ENCODE measurements at regions not wholly inside any gene's neighbourhood (a gene's known extent, or its start where the extent isn't known, plus 50 kb on each side); places are given as distances from the start of the nearest gene placed in this dataset.

- no peaks in the 10 kb centered on the region for H3K36me3 ChIP-seq
- H3K4me1 ChIP-seq: no peaks in the 10 kb centered on the region
- no peak for TF ChIP-seq POLR2A (IDR thresholded peaks at IDR 0.05)
- TF ChIP-seq EP300 (IDR thresholded peaks at IDR 0.05): no peak
- TF ChIP-seq CTCF (IDR thresholded peaks at IDR 0.05): no peak
- TF ChIP-seq POLR2AphosphoS5 (IDR thresholded peaks at IDR 0.05): no peak
- H3K27me3 ChIP-seq: no peaks in the 10 kb centered on the region
- no peak overlapping the region for H3K27ac ChIP-seq
- DNase-seq (no peak), ATAC-seq (ENCODE audit: low FRiP score in 2 of 2) (no peak)
- 49 to 79% methylated on average over 3 of the region's 3 CpGs for WGBS, 2 donors
- no peak overlapping the region for H3K4me3 ChIP-seq
- peaks cover 0 to 4% (median 0%) of the 10 kb centered on the region in 4 donors for H3K9me3 ChIP-seq
Observed at GRCh38 chr9:80931163-80931562, 758.2 kb downstream of the TLE1 start.

DNA sequence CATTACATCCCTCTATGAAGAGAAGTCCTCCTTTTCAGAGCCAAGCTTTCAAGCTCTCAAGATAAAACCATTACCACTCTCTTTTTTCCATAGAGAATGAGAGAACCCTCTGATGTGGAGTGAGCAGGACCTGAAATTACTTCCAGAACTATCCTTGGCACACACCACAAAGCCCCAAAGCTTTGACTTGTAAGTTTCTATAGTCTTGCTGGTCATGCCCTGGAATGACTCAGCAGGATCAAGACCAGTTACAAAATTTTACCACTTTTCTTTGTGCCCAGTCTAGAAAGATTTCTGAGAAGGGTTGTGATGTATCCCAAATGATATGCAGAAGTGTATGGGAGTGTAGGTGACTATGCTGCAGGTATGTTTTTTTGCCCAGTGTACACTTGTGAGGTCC is 760.6 kb downstream of the TLE1 start:
- peaks cover 0 to 4% (median 0%) of the 10 kb centered on the region in 4 donors for H3K9me3 ChIP-seq
- ATAC-seq (ENCODE audit: low FRiP score in 2 of 2) (no peak), DNase-seq (no peak)
- H3K27me3 ChIP-seq: no peaks in the 10 kb centered on the region
- H3K4me1 ChIP-seq: no peaks in the 10 kb centered on the region
- H3K4me3 ChIP-seq: no peak overlapping the region
- H3K27ac ChIP-seq: no peak overlapping the region
- TF ChIP-seq POLR2AphosphoS5 (IDR thresholded peaks at IDR 0.05) (no peak), EP300 (IDR thresholded peaks at IDR 0.05) (no peak), POLR2A (IDR thresholded peaks at IDR 0.05) (no peak), CTCF (IDR thresholded peaks at IDR 0.05) (no peak)
- H3K36me3 ChIP-seq: no peaks in the 10 kb centered on the region

DNA sequence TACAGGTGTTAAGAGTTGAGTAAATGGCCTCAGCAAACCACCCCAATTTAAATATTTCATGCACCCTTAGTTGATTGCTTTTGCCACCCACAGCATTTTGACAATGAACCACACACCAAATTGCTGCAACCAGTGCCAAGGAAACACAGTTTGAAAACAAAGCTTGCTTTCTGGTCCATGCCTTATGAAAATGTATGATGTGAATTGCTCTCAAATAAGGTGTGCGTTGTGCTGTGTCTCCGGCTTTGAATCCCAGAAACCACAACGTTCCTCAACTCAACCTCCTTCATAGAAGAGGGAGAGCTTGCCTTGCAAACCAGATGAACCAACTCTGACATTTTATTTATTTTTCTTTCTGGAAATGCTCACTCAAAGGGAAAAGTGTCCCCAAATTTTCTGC is 762.7 kb downstream of the TLE1 start:
- no peak for DNase-seq
- H3K9me3 ChIP-seq: peaks cover 0 to 4% (median 0%) of the 10 kb centered on the region in 4 donors
- no peak overlapping the region for H3K27ac ChIP-seq
- no peaks in the 10 kb centered on the region for H3K27me3 ChIP-seq
- H3K4me1 ChIP-seq: no peaks in the 10 kb centered on the region
- no peak for ATAC-seq (ENCODE audit: low FRiP score in 2 of 2)
- TF ChIP-seq POLR2AphosphoS5 (IDR thresholded peaks at IDR 0.05) (no peak), EP300 (IDR thresholded peaks at IDR 0.05) (no peak), CTCF (IDR thresholded peaks at IDR 0.05) (no peak), POLR2A (IDR thresholded peaks at IDR 0.05) (no peak)
- H3K4me3 ChIP-seq: no peak overlapping the region
- no peaks in the 10 kb centered on the region for H3K36me3 ChIP-seq
- WGBS, 2 donors: 75 to 80% methylated on average over 3 of the region's 3 CpGs

- Histone ChIP-seq H3K27ac (no peak overlapping the region), H3K4me3 (no peak overlapping the region), H3K36me3 (no peaks in the 10 kb centered on the region), H3K27me3 (no peaks in the 10 kb centered on the region), H3K9me3 (peaks cover 0 to 13% (median 0%) of the 10 kb centered on the region in 4 donors), H3K4me1 (no peaks in the 10 kb centered on the region)
- DNase-seq (no peak), ATAC-seq (ENCODE audit: low FRiP score in 2 of 2) (no peak)
- 60 to 71% methylated on average over 3 of the region's 3 CpGs for WGBS, 2 donors
- TF ChIP-seq POLR2A (IDR thresholded peaks at IDR 0.05): no peak
- TF ChIP-seq POLR2AphosphoS5 (IDR thresholded peaks at IDR 0.05): no peak
- TF ChIP-seq CTCF (IDR thresholded peaks at IDR 0.05): no peak
- TF ChIP-seq EP300 (IDR thresholded peaks at IDR 0.05): no peak
Observed at GRCh38 chr9:80922544-80922943, 766.8 kb downstream of the TLE1 start.

DNA sequence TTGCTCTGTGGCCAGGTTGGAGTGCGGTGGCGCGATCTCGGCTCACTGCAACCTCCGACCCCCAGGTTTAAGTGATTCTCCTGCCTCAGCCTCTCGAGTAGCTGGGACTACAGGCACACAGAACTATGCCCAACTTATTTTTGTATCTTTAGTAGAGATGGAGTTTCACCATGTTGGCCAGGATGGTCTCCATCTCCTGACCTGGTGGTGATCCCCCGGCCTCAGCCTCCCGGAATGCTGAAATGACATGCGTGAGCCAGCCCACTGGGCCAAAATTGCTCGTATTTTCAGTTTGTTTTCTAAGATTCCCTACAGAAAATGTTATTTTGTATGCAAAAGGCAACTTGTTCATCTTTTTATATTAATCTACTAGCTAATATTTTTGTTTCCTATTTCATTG is 782.6 kb downstream of the TLE1 start:
- ATAC-seq (ENCODE audit: low FRiP score in 2 of 2): no peak
- 83 to 88% methylated on average over 10 of the region's 10 CpGs for WGBS, 2 donors
- no peaks in the 10 kb centered on the region for H3K36me3 ChIP-seq

More for the DNA sequence above, 782.6 kb downstream of the TLE1 start:
- DNase-seq: no peak
- no peak for TF ChIP-seq CTCF (IDR thresholded peaks at IDR 0.05)
- TF ChIP-seq EP300 (IDR thresholded peaks at IDR 0.05): no peak
- no peak for TF ChIP-seq POLR2AphosphoS5 (IDR thresholded peaks at IDR 0.05)
- no peak for TF ChIP-seq POLR2A (IDR thresholded peaks at IDR 0.05)
- Histone ChIP-seq H3K27ac (no peak overlapping the region), H3K9me3 (no peaks in the 10 kb centered on the region), H3K4me1 (no peaks in the 10 kb centered on the region), H3K4me3 (no peak overlapping the region), H3K27me3 (no peaks in the 10 kb centered on the region)

All from upper lobe of left lung (tissue), 6 donors.